ENCODE measurements at regions not wholly inside any gene's neighbourhood (a gene's known extent, or its start where the extent isn't known, plus 50 kb on each side); places are given as distances from the start of the nearest gene placed in this dataset.

DNA sequence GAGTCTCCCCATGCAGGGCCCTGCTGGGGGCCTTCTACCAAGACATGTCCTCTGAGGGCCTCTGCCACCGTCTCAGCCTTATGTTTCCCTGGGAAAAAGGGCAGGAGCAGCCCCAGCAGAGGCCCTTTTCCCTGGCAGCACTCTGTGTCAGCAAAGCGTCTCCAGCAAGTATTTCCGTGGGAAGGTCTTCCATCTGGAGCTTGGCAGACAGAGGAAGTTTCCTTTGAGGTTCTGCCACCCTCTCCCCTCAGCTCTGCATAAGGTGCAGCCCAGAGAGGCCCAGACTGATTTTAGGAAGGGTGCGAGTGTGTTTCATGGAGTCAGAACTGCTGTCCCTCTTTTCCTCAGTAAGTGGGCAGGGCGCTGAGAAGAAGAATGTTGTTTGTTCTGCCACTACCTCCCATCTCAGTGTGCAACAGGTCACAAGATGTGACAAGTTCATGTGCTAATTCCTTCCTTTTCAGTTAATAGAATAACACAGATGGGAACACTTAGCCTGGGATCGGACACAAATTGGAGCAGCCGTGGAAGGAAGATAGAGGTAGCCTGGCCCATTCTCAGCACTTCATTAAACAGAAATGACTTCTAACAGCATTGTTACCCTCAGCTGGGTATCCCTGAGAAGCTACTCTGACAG is 784.4 kb downstream of the MAFB start:
- TF ChIP-seq EZH2 (IDR thresholded peaks at IDR 0.05; ENCODE audit: insufficient read depth, poor library complexity, severe bottlenecking) (no peak), EZH2phosphoT487 (IDR thresholded peaks at IDR 0.05; ENCODE audit: insufficient read depth, low read depth) (no peak)
